ENCODE measurements at regions not wholly inside any gene's neighbourhood (a gene's known extent, or its start where the extent isn't known, plus 50 kb on each side); places are given as distances from the start of the nearest gene placed in this dataset.

DNA sequence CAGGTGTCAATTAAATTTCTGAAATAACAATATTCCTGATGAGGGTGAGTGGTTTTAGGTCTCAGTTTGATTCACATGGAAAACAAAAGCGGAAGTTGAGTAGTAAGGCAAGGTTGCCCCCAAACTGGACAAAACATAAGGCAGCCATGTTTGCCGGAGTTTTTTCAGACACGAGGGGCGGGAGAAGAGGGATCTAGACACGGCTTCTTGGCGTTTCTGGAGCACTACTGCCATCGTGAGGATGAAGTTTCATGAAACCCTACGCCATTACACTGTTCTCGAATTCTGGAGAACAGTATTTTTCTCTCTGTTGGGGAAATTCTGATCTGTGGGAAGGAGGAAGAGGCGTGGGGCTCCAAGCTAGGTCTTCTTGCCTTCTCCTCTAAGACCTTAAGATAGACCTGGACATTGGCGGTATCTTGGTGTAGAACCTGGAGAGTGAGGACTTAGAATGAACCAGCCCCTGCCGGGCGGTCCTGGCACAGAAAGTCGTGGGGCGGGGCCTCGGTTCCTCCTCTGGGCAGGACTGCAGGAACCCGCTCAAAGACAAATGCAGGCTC, 160.3 kb downstream of the OR13H1 start:
- Mint-ChIP-seq H3K4me3 (peak overlapping the region; percentile 82; the same call in 1 of the 2 replicates), H3K27me3 (ENCODE audit: insufficient read depth) (no peaks in the 10 kb centered on the region), H3K9me3 (no peaks in the 10 kb centered on the region; the same call in 1 of the 2 replicates), H3K4me1 (ENCODE audit: low read depth) (peaks cover 13% of the 10 kb centered on the region; the same call in 1 of the 2 replicates), H3K36me3 (ENCODE audit: low read depth) (no peaks in the 10 kb centered on the region), H3K27ac (peak overlapping the region; percentile 67; the same call in 1 of the 2 replicates)
- DNase-seq, result peak; percentile 18
- TF ChIP-seq CTCF (IDR thresholded peaks at IDR 0.05), result peak; percentile 63

- DNase-seq, result no peak
- Mint-ChIP-seq H3K4me3 (no peak overlapping the region), H3K27ac (no peak overlapping the region), H3K27me3 (ENCODE audit: insufficient read depth) (no peaks in the 10 kb centered on the region; the same call in 1 of the 2 replicates), H3K9me3 (no peaks in the 10 kb centered on the region; the same call in 1 of the 2 replicates), H3K4me1 (ENCODE audit: low read depth) (peaks cover 39% of the 10 kb centered on the region; the same call in 1 of the 2 replicates), H3K36me3 (ENCODE audit: low read depth) (no peaks in the 10 kb centered on the region)
- no peak for TF ChIP-seq CTCF (IDR thresholded peaks at IDR 0.05)
Measured at GRCh38 chrX:131709553-131709952, 165.7 kb downstream of the OR13H1 start.

GRCh38 chrX:131711478-131711867, 167.6 kb downstream of the OR13H1 start:
- TF ChIP-seq CTCF (IDR thresholded peaks at IDR 0.05), result no peak
- Mint-ChIP-seq H3K4me1 (ENCODE audit: low read depth) (peaks cover 44% of the 10 kb centered on the region; the same call in 1 of the 2 replicates), H3K4me3 (no peak overlapping the region), H3K9me3 (peaks cover 6% of the 10 kb centered on the region; the same call in 1 of the 2 replicates), H3K27ac (no peak overlapping the region), H3K36me3 (ENCODE audit: low read depth) (no peaks in the 10 kb centered on the region), H3K27me3 (ENCODE audit: insufficient read depth) (no peaks in the 10 kb centered on the region; the same call in 1 of the 2 replicates)
- no peak for DNase-seq

DNA sequence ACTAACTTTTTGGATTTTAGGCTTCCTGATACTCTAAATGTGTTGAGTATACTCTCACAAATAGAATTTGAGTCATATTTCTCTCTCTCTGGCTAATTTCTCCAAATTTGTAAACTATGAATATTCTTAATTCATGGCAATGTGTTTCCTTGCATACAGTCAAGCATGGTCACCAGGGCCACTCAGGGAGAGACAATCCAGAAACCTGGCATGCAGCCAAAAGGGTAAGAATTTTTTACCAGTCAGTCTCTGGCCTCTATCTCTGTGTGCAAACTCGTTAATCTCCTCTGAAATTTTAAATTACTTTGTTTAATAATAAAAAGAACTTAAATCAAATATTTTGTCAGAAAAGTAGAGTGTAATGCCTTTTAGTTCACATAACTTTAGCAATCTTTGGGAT, 179.8 kb downstream of the OR13H1 start:
- H3K9me3 Mint-ChIP-seq, result peaks cover 5% of the 10 kb centered on the region
- DNase-seq, result no peak
- no peaks in the 10 kb centered on the region for H3K27me3 Mint-ChIP-seq (ENCODE audit: insufficient read depth)
- peaks cover 5% of the 10 kb centered on the region; the same call in 1 of the 2 replicates for H3K36me3 Mint-ChIP-seq (ENCODE audit: low read depth)
- H3K4me3 Mint-ChIP-seq, result no peak overlapping the region
- no peak for TF ChIP-seq CTCF (IDR thresholded peaks at IDR 0.05)
- H3K4me1 Mint-ChIP-seq (ENCODE audit: low read depth), result no peaks in the 10 kb centered on the region
- no peak overlapping the region for H3K27ac Mint-ChIP-seq

- DNase-seq, result no peak
- no peaks in the 10 kb centered on the region for H3K27me3 Mint-ChIP-seq (ENCODE audit: insufficient read depth)
- H3K27ac Mint-ChIP-seq, result no peak overlapping the region
- H3K4me3 Mint-ChIP-seq, result no peak overlapping the region
- H3K4me1 Mint-ChIP-seq (ENCODE audit: low read depth), result no peaks in the 10 kb centered on the region
- no peak for TF ChIP-seq CTCF (IDR thresholded peaks at IDR 0.05)
- peaks cover 5% of the 10 kb centered on the region for H3K9me3 Mint-ChIP-seq
- peaks cover 5% of the 10 kb centered on the region; the same call in 1 of the 2 replicates for H3K36me3 Mint-ChIP-seq (ENCODE audit: low read depth)
Measured at GRCh38 chrX:131724292-131724691, 180.4 kb downstream of the OR13H1 start.
